GM21825 (cell line): ENCODE measurements at regions not wholly inside any gene's neighbourhood (a gene's known extent, or its start where the extent isn't known, plus 50 kb on each side); places are given as distances from the start of the nearest gene placed in this dataset.
"Not testable (repeated sequence)": the region's sequence is repeated elsewhere in the genome, so short reads cannot be mapped to it uniquely, and the experiment has no call there.

Experiments used
- ATAC-seq: cut with Tn5 transposase; IDR thresholded peaks from one replicate; pipeline ENCODE4 v1.9.1; 2021; ENCODE audit warnings: mild to moderate bottlenecking, moderate library complexity; ENCODE audit not compliant: unreplicated experiment

- ATAC-seq: no peak
Measured at GRCh38 chr9:104269996-104270963, 176.2 kb downstream of the SMC2 start.

DNA sequence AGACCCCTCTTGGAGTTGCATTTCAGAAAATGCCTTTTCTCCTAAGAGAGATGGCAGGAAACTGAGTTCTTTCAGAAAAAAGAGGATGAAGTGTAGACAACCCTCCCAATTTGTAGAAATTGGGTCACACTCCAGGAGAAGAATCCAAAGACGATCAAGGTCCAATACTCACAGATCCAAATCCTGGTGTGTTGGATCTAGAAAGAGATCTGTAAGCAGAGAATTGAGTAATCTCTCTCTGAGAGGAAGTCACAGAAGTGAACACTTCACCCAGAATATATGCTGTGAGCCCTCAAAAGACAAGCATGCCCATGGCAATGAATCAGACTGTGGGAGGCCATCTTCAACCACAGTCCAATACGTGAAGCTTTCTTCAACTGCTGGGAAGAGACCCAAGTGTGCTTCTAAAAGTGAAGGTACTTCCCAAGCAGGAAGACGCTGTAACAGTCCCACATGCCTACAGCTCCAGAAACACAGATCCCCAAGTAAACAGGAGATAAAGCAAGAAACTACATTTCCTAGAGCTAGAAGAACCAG, 182.7 kb downstream of the SMC2 start:
- no peak for ATAC-seq

DNA sequence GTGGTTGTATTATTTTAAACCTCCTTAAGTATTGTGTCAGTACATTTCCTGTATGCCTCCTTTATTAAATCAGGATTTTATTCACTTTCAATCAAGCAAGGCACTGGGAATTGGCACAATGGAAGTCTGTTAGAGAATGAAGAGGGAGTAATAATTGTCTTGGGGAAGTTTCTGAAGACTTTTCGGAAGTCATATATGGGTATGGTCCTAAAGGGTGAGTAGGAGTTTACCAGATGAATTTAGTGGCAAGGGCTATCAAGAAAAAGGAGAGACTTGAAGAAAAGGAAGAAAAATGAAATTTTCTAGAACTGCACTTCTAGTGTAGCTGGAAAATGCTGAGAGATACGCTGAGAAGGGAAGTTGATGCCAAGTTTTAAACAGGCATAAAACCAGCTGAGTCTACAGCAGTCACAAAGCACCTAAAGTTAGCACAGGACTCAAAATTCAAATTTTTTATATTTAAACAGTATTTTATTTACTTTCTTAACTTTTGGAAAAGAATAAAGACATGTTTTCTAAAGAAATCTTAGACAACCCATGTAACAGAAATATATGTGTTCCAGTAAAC, 184.9 kb downstream of the SMC2 start:
- no peak for ATAC-seq

DNA sequence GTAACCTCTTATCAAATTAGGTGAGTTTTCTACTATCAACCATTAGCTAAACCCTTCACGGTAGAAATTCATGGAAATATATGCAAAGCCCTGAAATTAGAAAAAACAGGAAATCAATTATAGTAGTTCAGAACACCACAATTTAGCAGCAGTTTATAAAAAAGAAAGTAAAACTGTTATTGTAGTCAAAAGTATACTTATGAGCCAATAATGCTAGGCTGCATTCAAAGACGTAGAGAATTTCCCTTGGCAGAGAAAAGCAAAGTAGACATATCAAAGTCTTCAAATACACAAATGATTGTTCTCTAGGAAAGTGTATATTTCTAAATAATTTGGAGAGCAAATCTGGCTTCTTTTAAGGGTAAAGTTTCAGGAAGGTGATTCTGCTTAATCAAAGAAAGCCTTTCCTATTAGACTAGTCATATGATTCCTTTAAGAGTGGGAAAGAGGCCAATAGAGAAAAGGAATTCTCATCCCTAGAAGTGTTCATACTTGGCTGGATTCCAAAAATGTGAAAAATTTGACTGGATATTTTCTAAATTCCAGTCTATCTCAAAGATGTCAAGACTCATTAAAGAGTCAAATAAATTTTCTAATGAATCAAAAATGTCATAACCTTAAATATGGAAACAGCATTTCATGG, 185.5 kb downstream of the SMC2 start:
- no peak for ATAC-seq

DNA sequence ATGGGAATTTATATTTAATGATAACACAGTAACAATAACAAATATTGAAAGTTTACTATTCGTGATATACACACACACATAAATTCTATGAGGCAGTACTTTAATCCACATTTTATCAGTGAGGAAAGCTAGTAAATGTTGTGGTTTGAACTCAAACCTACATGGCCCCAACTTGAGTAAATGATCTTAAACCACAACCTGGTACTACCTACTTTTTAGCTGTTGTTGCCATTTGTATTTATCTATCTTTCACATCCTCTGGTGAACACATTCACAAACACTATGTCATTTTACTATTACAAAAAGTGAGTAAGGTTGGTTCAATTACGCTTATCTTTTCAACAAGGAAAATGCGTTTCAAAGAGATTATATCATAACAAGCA, 186.1 kb downstream of the SMC2 start:
- ATAC-seq: no peak

- no peak for ATAC-seq
Measured at GRCh38 chr9:104280711-104281110, 186.6 kb downstream of the SMC2 start.

- ATAC-seq: no peak
Measured at GRCh38 chr9:104286187-104286586, 192.1 kb downstream of the SMC2 start.

- no peak for ATAC-seq
Measured at GRCh38 chr9:104286799-104287198, 192.7 kb downstream of the SMC2 start.

DNA sequence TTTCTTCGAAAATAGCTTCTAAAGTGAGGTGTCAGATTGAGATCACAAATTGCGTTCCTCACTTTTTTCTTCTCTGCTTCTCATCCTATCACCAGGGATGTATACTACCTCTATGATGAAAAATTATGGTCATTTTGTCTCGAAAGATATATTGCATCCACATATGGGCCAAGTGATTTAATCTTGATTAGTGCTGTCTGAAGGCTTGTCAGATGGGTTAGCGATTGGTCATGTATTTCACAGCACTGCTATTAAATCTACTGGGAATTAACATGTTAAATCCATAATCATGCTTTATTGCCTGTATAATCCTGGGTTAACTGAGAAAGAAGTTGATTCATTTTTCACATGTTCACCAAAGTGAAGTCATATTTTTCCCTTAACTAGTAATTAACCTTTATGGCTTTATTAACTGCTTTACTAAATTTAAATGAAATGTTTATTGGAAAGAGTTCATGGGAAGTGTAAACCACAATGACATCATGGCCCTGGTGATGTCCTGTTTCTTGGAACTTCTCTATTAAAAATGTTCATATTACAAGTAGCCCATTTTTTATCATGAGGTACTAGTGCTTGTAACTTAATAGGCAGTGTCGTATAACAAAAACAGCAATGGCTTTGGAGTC, 193.3 kb downstream of the SMC2 start:
- ATAC-seq: no peak

DNA sequence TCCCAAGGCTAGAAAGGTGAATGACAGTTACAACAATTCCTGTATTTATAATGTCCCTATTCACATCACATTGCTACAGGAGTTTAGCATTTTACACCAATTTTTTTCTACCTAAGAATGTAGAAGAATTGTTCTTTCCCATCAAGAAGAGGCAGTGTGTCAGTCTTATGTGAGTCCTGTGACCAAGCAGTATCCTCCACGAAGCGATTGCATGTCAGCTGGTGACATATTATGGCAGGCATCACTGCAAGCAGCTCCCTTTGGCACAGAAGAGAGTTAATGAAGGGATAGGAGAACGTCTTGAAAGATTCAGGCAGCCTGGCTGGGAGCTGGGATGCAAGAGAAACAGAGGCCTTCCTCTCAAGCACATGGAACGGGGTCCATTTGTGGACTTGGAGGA, 199.8 kb downstream of the SMC2 start:
- no peak for ATAC-seq

- no peak for ATAC-seq
Measured at GRCh38 chr9:104300124-104300523, 203.9 kb upstream of the OR13F1 start.

DNA sequence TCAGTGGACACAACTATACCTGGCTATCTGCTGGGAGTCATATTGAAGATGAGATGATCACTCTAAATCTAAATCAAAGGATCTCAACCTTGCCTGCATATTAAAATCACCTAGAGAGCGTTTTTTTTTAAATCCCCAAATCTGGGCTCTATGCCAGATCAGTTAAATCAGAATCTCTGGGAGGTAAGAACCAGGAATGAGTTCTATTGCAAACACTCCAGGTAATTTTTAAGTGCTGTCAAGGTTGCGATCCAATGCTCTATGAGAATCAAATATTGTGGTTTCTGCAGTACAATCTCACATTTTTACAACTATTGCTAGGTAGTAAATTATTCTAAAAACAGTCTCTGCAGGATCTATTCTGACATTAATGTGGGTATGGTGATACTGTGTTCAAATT, 202.3 kb upstream of the OR13F1 start:
- no peak for ATAC-seq

DNA sequence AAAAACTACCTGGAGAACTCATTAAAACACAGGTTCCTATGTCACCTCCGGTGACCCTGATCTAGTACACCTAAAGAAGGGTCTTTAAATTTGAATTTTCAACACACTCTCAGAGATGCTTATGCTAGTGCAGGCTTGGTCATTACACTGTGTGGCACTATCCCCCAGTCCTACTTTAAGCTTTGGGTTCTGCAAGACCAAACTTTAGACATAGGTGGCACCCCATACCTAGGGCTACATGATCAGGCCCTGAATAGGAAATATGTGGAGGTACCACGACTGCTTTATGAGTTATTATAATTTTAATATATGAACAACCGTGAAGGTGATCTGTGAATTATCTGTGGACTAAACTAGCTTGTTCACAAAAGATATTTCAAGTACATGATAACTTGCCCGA, 201.3 kb upstream of the OR13F1 start:
- no peak for ATAC-seq

DNA sequence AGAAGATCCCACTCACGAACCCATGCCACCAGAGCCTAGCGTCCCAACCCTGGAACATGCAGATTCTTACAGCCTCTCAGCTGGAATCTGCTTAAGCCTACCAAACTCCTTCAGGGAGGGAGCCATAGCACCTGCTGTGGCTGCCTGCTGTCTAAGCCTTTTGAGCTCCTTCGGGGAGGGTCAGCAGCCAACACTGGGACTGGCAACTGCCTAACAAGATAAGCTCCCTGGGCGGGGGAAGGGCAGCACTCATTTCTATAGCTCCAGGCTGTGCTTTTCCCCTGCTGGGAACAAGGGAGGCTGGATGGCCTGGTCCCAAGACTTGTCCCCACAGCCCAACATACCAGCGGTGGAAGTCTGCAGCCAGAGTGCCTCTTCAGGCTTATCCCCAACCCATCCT, 199.1 kb upstream of the OR13F1 start:
- ATAC-seq: no peak

DNA sequence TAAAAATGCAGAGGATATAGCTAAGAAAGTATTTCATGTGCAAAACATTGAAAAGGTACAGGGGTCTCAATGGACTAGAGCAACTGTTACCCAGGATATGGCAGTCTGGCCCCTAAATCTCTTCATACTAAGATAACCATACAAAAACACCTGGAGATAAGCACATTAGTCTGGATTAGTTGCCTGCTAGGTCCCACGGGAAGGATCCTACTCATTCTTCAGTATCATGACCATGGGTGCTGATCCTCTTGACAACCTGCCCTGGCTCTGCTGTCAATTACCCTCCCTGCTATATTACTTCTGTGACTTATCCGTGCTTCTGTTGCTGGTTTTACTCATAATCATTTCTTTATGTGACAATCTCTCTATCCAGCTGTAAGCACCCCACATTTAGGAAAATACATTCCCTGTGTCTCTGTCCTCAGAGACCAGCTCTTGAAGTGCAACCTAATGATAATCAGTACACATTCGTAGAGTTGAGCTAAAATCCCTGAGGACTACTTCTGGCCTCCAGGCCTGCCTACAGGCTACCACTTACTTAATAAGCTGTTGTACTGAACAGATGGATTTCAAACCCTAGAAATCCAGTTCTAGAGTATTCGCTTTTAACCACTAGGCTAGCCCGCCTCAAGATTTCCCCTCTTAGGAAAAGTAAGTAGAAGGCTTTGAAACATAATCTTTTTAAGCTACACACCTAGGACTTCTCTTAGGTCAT, 190.5 kb upstream of the OR13F1 start:
- ATAC-seq: no peak

DNA sequence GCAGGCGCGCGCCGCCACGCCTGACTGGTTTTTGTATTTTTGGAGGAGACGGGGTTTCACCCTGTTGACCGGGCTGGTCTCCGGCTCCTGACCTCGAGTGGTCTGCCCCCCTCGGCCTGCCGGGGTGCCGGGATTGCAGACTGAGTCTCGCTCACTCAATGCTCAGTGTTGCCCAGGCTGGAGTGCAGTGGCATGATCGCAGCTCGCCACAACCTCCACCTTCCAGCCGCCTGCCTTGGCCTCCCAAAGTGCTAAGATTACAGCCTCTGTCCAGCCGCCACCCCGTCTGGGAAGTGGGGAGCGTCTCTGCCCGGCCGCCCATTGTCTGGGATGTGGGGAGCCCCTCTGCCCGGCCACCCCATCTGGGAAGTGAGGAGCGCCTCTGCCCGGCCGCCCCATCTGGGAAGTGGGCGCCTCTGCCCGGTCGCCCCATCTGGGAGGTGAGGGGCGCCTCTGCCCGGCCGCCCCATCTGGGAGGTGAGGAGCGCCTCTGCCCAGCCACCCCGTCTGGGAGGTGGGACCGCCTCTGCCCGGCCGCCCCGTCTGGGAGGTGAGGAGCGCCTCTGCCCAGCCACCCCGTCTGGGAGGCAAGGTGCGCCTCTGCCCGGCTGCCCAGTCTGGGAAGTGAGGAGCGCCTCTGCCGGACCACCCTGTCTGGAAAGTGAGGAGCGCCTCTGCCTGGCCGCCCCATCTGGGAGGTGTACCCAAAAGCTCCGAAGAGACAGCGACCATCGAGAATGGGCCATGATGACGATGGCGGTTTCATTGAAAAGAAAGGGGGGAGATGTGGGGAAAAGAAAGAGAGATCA, 187.7 kb upstream of the OR13F1 start:
- not testable (repeated sequence) for ATAC-seq

GRCh38 chr9:104319198-104319597, 184.9 kb upstream of the OR13F1 start:
- no peak for ATAC-seq

DNA sequence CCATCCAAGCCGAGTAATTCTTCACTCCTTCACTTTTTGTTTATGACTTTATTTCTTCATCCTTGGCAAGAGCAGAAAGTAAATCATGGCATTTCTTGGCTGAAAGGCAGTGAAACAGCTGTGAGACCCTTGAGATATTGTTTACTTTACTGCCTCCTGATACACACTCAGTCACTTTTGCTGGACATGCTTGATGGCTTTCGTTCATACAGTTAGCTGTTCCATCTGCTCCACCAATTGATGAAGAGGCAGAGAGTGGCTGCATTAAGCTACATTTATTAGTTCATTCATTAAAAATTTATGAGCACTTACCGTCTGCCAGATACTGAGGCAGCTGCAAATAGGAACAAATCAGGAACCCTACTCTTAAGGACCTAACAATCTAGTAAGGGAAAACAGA, 184.4 kb upstream of the OR13F1 start:
- no peak for ATAC-seq

- ATAC-seq: no peak
Measured at GRCh38 chr9:104322596-104322995, 181.5 kb upstream of the OR13F1 start.
